ENCODE measurements at regions not wholly inside any gene's neighbourhood (a gene's known extent, or its start where the extent isn't known, plus 50 kb on each side); places are given as distances from the start of the nearest gene placed in this dataset.

GRCh38 chr1:87733386-87733785, 404.7 kb downstream of the LMO4 start:
- peak; percentile 31 for DNase-seq

- DNase-seq = no peak
These were observed 407.1 kb downstream of the LMO4 start for GRCh38 chr1:87735750-87736149.

- DNase-seq = no peak
These were observed 410.5 kb downstream of the LMO4 start for GRCh38 chr1:87739141-87739540.

DNA sequence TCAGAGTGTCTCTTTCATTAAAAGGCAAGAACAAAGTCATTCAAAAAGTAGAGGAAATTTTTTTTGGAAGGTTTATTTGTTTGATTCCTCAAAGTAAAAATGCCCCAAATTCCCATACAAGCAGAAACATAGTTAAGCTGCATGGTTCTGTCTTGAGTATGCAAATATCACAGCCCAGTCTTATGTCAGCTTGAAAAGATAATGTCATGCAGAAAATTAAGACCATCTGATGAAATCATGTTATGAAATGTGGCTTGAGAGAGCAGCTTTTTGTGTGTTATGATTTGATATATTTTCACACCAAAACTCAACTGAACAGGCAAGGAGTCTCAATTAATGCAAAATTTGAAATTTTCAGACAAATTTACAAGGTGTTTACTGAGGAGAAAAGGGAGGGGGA, 411.0 kb downstream of the LMO4 start:
- DNase-seq = no peak

DNA sequence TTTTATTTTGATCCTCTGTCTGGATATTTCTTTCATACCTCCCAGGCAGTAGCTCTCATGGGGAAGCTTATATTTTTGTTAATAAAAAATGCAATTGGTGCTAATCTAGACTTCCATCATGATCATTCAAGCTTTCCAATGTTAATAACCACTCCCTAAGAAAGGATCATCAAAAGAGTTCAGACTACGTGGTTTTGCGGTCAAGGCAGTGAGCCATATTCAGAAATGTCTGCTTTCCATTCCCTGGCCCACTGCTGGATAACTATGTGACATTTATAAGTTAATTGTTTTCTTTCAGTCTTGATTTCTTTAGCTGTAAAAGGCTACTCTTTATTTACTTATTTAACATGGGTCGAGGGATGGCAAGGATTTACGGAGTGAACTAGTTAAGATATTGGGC, 414.6 kb downstream of the LMO4 start:
- DNase-seq = peak; percentile 64

DNA sequence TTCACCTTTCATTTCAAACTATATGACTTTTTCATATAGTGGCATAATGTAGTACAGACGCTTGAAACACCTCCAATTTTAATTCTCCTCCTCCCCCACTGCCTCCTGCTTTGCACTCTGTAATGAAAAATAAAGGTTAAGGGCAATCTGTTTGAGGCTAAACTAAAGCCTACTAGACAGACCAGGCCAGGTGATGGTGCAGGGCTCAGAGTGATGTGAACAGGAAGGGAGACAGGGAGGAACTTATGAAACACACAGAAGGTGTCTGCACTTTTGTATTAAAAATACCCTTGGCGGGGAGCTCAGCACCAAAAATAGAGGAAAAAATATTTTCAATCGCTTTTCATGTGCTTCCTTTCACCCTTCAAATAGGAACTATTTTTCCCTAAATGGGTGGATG, 415.4 kb downstream of the LMO4 start:
- no peak for DNase-seq

DNA sequence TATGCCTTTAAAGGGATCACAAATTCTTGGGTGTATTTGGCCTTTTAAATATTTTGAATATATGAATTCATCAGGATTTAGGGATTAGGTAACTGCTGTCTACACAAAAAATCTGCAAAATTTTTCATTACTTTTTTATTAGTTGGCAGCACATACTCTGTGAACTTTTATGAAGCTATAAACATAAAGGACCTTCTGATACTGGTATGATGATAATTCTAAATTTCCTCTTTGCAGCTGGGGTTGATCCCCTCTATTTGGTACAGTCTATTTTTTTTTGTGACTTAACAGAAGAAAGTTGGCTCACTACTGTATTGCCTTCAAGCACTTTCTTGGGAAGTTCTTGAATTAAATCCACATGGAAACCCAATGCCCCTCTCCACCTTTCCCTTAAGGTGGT, 416.1 kb downstream of the LMO4 start:
- no peak for DNase-seq

DNA sequence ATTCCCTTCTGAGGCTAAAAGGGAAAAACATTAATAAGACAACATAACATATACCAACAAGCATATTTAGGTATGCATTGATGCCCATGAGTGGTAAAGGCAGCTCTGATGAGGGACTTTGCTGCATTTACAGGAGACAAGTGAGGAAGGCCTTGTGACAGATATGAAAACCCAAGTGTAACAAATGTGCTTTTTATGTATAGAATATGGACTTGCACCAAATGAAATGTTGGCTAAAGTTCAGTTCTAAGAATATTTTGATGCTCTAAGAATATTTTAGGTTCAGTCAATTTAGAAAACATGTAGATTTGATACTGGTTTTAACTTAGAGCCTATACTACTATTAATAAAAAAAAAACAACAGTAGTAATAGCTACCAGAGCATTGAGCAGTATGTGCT, 424.7 kb downstream of the LMO4 start:
- DNase-seq = no peak

DNA sequence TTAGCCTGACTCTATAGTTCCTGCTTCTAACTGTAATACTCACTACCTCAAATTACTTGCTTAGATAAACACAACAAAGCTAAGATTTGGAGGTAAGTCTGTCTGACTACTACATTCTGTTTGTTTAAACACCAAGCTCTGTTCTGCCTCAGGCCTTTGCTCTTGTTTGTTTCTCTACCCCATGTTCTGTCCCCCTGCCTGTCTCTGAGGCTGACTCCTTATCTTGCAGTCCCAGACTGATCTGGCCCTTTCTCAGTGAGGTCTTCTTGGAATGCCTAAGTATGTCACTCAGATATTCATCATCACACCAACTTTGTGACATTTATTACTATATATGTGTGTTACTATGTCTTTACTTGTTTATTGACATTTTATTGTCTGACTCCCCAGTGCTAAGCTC, 425.5 kb downstream of the LMO4 start:
- no peak for DNase-seq

DNA sequence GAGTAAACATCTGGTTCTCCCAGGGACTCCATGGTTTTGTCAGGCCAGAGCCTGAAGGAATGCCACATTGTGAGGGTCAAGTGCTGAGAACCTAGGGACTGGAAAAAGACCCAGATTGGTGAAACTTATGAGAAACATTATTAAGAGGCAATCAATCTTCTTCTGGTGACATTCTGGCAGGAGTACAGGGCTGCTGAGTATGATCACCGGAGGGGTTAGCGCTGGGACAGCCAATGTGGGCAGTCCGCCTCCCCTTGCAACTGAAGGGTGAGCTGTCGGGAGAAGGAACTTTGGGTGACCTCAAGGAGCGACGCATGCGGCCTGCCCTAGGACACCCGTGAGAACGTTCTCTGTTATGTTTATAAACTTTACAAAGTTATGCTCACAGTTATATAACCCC, 429.0 kb downstream of the LMO4 start:
- DNase-seq = no peak

DNA sequence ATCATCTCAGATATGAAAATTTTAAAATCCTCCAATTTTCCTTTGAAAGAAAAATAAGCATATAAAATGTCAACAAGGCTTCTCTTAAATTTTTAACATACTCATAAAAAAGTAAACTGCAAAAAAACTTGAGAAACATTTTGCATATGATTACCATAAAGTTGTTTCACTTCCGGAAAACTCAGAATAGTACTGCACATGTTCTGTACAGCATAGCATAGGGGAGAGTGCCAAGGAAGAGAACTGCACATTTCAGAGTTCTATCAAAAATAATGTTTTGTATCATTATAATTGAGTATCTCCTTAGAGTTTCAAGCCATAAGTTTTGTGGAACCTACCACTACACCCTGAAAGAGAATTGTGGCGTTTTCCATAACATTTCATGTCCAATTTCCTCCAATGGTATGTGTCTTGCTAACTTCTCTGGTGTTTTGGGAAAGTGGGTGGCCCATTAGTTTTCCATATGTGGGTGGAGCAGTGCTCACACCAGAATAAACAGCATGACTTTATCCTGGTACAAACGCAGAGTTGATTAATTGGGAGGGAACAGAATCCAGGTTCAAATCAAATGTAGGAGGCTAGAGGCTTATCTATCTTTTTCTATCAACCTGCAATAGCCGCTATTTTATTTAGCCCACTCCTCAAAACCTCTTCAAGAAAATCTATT, 430.9 kb downstream of the LMO4 start:
- DNase-seq = no peak

- peak; percentile 85 for DNase-seq
These were observed 431.5 kb downstream of the LMO4 start for GRCh38 chr1:87760155-87760554.

DNA sequence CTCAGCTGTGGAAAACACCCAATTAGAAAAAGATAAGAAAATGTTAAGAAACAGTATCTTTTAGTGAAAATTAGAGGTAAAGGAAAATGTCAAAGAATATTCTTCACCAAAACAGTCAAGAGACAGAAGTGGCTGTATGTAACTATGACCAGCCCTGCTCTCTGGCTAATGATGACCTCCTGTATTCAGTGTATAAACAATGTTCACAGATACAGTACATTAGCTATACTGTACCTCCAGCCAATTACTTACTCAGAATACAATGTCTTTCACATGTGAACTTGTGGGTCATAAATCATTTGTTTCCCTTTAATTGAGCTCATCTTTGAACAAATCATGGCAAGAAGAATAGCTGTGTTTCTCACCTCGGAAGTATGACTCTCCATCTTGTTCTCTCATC, 432.0 kb downstream of the LMO4 start:
- DNase-seq = peak; percentile 22

DNA sequence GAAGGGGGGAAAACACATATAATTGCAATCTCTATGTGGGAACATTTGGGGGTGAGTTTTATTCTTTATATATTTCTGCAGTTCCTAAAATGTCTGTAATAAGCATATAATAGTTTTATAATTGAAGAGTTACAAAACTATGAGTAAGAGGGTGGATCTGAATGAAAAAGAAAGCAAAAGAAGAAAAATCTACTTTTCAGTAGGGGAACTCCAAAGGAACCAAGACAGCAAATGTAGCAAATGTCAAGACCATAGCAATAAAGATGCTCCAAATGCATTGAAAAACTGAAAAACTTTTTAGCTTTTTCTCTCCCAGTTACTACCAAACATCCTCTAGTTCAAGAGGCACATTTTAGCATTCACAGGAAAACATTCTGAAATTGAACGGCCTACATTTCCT, 434.8 kb downstream of the LMO4 start:
- no peak for DNase-seq

DNA sequence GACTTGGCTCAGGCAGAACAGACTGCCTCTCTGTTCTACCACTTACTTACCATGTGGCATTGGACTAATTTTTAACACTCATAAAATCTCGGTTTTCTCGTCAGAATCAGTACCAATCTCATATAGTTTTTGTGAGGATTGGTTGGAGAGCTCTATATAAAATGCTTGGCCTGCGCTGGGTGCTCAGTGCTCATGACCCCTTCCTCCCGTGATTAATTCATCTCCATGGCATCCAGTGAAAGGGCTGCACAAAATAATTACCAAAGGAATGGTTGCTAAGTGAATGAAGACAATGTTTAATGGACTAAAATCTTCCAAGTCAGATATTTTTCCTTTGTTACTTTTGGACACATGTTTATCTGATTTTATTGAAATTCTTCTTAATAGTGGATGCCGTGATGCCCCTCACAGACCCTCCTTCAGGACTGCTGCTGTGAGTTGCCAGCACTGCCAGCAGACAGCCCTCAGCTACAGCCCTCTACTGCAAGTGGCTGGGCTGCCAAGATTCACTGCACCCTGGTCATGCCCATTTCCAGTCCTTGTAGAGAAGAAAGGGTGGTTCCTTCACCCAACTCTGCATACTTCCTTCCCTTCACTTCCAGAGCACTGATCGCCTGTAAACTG, 436.5 kb downstream of the LMO4 start:
- no peak for DNase-seq

DNA sequence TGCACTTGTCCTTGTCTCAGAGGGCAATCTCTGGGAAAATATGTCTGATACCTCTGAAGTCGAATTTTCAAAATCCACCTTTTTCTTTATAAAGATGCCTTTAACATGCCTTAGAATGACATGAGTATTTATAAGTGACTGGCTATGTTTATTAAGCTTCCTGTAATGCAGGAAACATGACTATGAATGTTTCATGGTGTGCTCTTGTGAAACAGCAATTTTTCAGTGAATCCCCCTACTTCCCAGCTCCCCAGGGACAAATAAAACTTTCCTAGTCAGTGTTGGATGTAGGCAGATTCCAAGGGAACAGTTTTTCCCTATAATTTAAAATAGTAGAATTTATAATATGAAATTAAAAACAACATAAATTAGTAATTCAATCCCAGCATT, 437.0 kb downstream of the LMO4 start:
- DNase-seq = peak; percentile 88

GRCh38 chr1:87766737-87767136, 438.1 kb downstream of the LMO4 start:
- peak; percentile 34 for DNase-seq

DNA sequence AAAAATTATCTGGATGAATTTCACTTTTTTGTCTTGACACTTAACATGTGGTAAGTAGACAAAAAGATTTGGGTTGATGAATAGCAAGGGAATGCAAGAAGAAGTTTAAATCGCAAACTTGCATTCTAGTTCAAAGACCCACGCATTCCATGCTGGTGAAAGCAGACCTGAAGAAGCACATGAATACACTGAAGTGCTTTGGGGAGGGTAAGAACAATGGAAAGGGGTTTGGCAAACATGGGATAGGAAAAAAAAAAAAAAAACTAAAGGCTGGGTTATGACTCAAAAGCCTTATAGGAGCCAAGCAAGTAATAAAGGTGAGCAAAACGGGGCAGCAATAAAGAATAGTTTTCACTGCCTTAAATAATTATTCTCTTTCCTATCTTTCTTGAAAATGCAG, 450.2 kb downstream of the LMO4 start:
- DNase-seq = peak; percentile 83

GRCh38 chr1:87781554-87781953, 452.9 kb downstream of the LMO4 start:
- DNase-seq = no peak

DNA sequence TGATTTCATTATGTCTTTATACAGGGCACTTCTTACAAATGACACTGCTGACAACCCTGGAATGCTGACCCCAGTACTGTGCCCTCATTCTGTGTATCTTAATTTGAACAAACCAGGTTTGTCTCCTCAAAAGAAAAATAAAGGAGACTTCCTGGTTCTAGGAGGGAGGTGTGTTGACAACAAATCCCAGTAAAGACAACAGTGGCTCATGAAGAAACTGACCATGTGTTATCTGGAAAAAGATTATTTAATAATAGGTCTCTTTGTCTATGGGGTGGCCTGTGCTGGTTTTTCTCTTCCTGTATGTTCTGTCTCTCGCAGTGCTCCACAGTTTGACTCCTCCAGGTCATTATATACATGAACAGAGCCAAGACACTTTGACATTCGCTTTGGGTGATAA, 454.6 kb downstream of the LMO4 start:
- no peak for DNase-seq

- DNase-seq = no peak
These were observed 456.7 kb downstream of the LMO4 start for GRCh38 chr1:87785386-87785785.

- DNase-seq = no peak
These were observed 457.5 kb downstream of the LMO4 start for GRCh38 chr1:87786229-87786628.

- no peak for DNase-seq
These were observed 458.3 kb downstream of the LMO4 start for GRCh38 chr1:87786861-87787545.

DNA sequence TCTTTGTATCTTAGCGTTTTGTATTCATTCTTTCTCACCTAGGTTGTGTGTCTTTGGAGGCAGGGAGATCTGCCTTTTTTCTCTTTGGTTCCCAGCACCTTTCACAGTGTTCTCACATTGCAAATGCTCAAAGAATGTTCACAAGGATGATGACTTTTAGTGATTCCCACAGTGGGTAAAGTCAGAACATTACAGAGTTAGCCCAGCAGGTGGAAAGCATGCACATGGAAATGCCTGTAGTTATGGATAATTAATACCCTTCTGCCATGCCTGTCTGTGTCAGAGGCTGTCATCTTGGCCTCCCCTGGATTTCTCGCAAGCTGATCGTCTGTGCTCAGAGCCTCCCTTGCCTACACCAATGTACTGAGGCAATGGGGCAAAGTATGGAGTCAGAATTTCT, 458.9 kb downstream of the LMO4 start:
- no peak for DNase-seq

DNA sequence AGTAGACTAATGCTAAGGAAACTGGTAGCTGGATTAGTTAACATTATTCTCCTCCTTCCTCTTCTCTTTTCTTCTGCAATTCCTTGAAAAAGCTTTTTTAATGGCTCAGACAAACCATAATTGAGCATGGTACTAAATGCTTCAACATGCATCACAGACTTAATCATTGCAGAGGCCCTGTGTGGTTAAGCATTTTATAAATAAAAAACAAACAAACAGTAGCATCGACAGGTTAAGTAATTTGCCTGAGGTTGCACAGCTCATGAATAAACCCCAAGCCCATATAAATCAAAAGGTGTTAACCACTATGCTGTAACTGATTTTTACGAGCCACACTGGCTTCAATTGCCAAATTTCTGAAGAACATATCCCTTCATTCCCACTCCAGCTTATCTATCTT, 462.1 kb downstream of the LMO4 start:
- no peak for DNase-seq

Measured in fibroblast of upper back skin (primary cell).